Osteoblast (primary cell): ENCODE measurements at regions not wholly inside any gene's neighbourhood (a gene's known extent, or its start where the extent isn't known, plus 50 kb on each side); places are given as distances from the start of the nearest gene placed in this dataset.

ENCODE experiments used
- DNase-seq: peaks from one replicate; pipeline ENCODE4 v3.0.0; 2011; ENCODE audit warnings: low spot score, mixed read lengths; ENCODE audit not compliant: insufficient read length; ENCODE audit errors: missing footprints
- H2AFZ ChIP-seq: 2 replicates; pipeline ENCODE4 v1.6.0; 2011; ENCODE audit warnings: mild to moderate bottlenecking, low read length
- H3K27ac ChIP-seq: 2 replicates; pipeline ENCODE4 v1.5.1; 2011; ENCODE audit warnings: mild to moderate bottlenecking, low read depth, low read length, moderate library complexity
- H3K27me3 ChIP-seq: 2 replicates; pipeline ENCODE4 v1.6.0; 2012; ENCODE audit warnings: mild to moderate bottlenecking, control low read depth, inconsistent platforms, low read length, moderate library complexity; ENCODE audit not compliant: insufficient read depth
- H3K36me3 ChIP-seq: 2 replicates; pipeline ENCODE4 v1.5.1; 2011; ENCODE audit warnings: mild to moderate bottlenecking, low read length, control low read depth, moderate library complexity; ENCODE audit not compliant: insufficient read depth
- H3K4me1 ChIP-seq: 2 replicates; pipeline ENCODE4 v1.5.1; 2011; ENCODE audit warnings: mild to moderate bottlenecking, low read length, control low read depth, moderate library complexity; ENCODE audit not compliant: insufficient read depth
- H3K4me2 ChIP-seq: 2 replicates; pipeline ENCODE4 v1.6.0; 2011; ENCODE audit warnings: mild to moderate bottlenecking, low read length; ENCODE audit not compliant: insufficient read depth
- H3K4me3 ChIP-seq: fragments of 200-600 bp; sonication (generic); 3 replicates; pipeline ENCODE4 v1.5.1; 2012; ENCODE audit warnings: mild to moderate bottlenecking, low read length, inconsistent platforms; ENCODE audit not compliant: insufficient read depth
- H3K79me2 ChIP-seq: 2 replicates; pipeline ENCODE4 v1.6.0; 2012; ENCODE audit warnings: mild to moderate bottlenecking, low read length, control low read depth, inconsistent platforms; ENCODE audit not compliant: insufficient read depth
- H3K9me3 ChIP-seq: 2 replicates; pipeline ENCODE4 v1.5.1; 2011; ENCODE audit warnings: low read depth, low read length, control low read depth
- H4K20me1 ChIP-seq: 2 replicates; pipeline ENCODE4 v1.6.0; 2012; ENCODE audit warnings: mild to moderate bottlenecking, low read length, control low read depth; ENCODE audit not compliant: insufficient read depth
- CTCF ChIP-seq: IDR thresholded peaks from 2 replicates; pipeline ENCODE4 v1.5.1; 2011; ENCODE audit warnings: mild to moderate bottlenecking, low read depth, low read length, moderate library complexity; ENCODE audit errors: extremely low read depth

DNA sequence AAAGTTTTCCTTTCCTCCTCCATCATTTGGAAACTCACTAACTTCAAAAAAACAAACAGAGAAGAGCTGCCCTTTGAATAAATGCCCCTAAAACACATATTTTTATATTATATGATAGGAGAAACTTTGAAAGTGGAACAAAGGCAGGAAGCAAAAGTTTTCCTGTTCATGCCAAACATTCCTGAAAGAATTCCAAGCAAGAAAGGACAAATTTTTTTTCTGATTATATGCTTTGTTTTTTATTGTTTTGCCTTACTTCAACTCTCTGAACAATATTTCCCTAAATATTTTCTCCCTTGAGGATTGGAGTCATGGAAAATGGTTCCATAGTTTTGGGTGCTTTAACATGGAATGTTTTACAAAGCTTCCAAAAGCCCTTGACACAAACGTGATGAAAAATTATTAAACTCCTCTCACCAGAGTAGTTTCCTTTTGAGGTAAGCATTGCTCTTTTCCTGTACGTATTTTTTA, 638.5 kb upstream of the CAMK1G start:
- no peaks in the 10 kb centered on the region for H3K79me2 ChIP-seq
- no peak overlapping the region for H2AFZ ChIP-seq
- H3K27me3 ChIP-seq, result no peaks in the 10 kb centered on the region
- no peaks in the 10 kb centered on the region for H3K36me3 ChIP-seq
- no peaks in the 10 kb centered on the region for H3K4me1 ChIP-seq
- DNase-seq, result no peak
- no peak overlapping the region for H3K4me3 ChIP-seq
- no peak overlapping the region for H3K27ac ChIP-seq
- no peaks in the 10 kb centered on the region for H3K9me3 ChIP-seq
- no peak overlapping the region for H3K4me2 ChIP-seq
- no peak for TF ChIP-seq CTCF
- no peaks in the 10 kb centered on the region for H4K20me1 ChIP-seq

GRCh38 chr1:208950206-208950605, 633.3 kb upstream of the CAMK1G start:
- Histone ChIP-seq H3K36me3 (no peaks in the 10 kb centered on the region), H3K4me2 (no peak overlapping the region), H4K20me1 (no peaks in the 10 kb centered on the region), H2AFZ (no peak overlapping the region), H3K79me2 (no peaks in the 10 kb centered on the region), H3K4me3 (no peak overlapping the region), H3K27ac (no peak overlapping the region), H3K27me3 (no peaks in the 10 kb centered on the region), H3K4me1 (no peaks in the 10 kb centered on the region), H3K9me3 (no peaks in the 10 kb centered on the region)
- DNase-seq, result no peak
- TF ChIP-seq CTCF, result no peak

DNA sequence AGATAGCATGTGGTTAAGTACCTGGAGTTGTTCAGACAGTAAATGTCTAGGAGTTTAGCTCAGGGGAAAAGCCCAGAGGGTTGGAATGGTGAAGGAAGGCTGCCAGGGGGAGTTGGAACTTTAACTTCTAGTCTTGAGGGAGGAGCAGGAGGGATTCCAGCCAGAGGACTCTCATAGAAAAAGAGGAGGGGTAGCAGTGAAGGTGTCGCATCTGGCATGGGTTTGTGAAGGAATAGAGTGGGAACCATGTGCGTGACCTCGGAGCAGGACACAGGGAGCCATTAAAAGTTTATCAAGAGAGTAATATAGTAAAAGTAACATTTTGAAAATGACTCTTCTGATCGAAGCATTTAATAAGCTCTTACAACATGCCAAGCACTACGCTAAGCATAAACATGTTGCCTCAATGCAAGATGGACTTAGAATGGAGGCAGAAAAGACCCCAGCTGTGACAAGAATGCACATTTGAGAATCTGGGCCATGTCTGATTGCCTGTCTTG, 632.4 kb upstream of the CAMK1G start:
- Histone ChIP-seq H3K36me3 (no peaks in the 10 kb centered on the region), H3K4me1 (no peaks in the 10 kb centered on the region), H3K4me2 (no peak overlapping the region), H2AFZ (no peak overlapping the region), H3K4me3 (no peak overlapping the region), H3K27me3 (no peaks in the 10 kb centered on the region), H3K79me2 (no peaks in the 10 kb centered on the region), H3K9me3 (no peaks in the 10 kb centered on the region), H4K20me1 (no peaks in the 10 kb centered on the region), H3K27ac (no peak overlapping the region)
- DNase-seq, result no peak
- TF ChIP-seq CTCF, result no peak

DNA sequence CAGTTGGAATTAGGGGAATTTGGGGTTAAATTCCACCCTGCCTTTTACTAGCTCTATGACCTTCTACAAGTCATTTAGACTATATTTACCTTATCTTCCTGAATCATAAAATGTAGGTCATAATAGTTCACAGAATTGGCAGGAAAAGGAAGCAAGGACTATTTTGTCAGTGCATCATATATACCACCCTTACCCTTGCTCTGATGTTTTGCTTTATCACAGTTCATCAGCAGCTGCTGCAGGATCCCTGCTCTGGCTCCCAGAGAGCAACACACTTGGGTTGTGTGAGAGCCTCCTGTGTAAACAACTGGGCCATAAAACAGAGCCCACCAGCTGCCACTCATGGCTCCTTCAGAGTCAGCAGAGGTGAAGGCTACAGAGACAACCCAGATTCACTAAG, 631.6 kb upstream of the CAMK1G start:
- no peaks in the 10 kb centered on the region for H3K27me3 ChIP-seq
- no peaks in the 10 kb centered on the region for H3K9me3 ChIP-seq
- DNase-seq, result no peak
- no peaks in the 10 kb centered on the region for H3K4me1 ChIP-seq
- no peaks in the 10 kb centered on the region for H3K36me3 ChIP-seq
- H3K79me2 ChIP-seq, result no peaks in the 10 kb centered on the region
- TF ChIP-seq CTCF, result no peak
- H4K20me1 ChIP-seq, result no peaks in the 10 kb centered on the region
- H3K4me3 ChIP-seq, result no peak overlapping the region
- no peak overlapping the region for H3K27ac ChIP-seq
- no peak overlapping the region for H3K4me2 ChIP-seq
- H2AFZ ChIP-seq, result no peak overlapping the region
